ENCODE measurements at regions not wholly inside any gene's neighbourhood (a gene's known extent, or its start where the extent isn't known, plus 50 kb on each side); places are given as distances from the start of the nearest gene placed in this dataset.

- no peak for DNase-seq
These were observed 65.6 kb upstream of the C15orf39 start for GRCh38 chr15:75136118-75136517.

GRCh38 chr15:75136758-75137157, 64.9 kb upstream of the C15orf39 start:
- DNase-seq = no peak

- no peak for DNase-seq
These were observed 63.4 kb upstream of the C15orf39 start for GRCh38 chr15:75138016-75138999.

- DNase-seq = no peak
These were observed 61.4 kb upstream of the C15orf39 start for GRCh38 chr15:75140080-75140879.

DNA sequence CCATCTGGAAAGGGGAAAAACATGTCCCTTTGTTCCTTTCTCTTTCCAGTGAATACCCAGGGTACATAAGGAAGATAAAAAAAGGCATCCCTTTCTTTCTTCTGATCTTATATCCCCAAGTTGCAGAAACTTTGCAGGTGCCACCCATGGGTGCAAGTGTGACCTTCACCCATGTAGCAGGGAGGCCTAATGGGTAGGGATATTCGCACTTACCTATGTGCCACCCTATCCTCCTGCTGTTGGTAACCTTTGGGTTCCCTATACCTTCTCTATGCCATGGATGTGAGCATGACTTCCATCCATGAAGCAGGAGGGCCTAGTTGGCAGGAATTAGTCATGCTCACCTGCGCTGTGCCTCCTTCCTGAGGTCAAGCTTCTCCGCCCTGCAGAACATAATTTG, 59.2 kb upstream of the C15orf39 start:
- no peak for DNase-seq

- DNase-seq = no peak
These were observed 57.8 kb upstream of the C15orf39 start for GRCh38 chr15:75143738-75144334.

DNA sequence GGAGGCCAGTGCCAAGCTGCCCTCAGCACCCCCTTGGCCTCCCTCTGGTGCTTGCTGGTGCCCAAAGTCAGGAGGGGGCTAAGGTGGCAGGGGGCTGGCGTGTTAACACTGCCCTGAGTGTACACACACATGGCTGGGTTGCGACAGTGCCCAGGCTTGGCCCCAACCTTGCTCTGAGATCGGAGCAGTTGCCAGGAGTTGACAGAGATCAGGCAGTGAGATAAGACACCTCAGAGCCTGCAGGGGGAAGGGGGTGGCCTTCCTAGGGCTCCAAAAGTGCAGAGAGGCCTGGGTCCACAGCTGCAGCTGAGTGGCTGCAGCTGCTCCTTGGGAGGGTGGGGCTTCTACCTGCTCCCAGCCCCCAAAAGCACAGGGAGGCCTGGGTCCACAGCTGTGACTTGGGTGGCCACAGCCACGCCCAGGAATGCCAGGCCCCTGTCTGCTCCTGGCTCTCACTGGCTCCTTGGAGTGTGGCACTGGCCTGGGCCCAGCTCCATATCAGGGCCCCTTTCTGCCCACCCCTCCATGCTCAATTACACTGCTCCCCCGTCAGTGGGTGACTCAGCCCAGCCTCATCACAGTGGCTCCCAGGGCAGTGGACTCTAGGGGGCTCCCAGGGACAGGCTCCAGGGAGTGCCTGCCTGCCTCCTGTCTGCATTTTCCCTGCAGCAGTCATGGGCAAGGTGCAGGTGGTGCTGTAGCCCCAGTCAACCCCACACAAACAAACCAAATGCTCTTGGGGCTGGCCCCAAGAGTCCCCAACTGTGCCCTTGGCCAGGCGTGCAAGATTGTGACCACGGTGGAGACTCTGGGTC, 56.4 kb upstream of the C15orf39 start:
- DNase-seq = no peak

- no peak for DNase-seq
These were observed 53.4 kb upstream of the C15orf39 start for GRCh38 chr15:75148280-75148679.

- DNase-seq = peak; percentile 38
These were observed 51.6 kb upstream of the C15orf39 start for GRCh38 chr15:75149867-75150709.

DNA sequence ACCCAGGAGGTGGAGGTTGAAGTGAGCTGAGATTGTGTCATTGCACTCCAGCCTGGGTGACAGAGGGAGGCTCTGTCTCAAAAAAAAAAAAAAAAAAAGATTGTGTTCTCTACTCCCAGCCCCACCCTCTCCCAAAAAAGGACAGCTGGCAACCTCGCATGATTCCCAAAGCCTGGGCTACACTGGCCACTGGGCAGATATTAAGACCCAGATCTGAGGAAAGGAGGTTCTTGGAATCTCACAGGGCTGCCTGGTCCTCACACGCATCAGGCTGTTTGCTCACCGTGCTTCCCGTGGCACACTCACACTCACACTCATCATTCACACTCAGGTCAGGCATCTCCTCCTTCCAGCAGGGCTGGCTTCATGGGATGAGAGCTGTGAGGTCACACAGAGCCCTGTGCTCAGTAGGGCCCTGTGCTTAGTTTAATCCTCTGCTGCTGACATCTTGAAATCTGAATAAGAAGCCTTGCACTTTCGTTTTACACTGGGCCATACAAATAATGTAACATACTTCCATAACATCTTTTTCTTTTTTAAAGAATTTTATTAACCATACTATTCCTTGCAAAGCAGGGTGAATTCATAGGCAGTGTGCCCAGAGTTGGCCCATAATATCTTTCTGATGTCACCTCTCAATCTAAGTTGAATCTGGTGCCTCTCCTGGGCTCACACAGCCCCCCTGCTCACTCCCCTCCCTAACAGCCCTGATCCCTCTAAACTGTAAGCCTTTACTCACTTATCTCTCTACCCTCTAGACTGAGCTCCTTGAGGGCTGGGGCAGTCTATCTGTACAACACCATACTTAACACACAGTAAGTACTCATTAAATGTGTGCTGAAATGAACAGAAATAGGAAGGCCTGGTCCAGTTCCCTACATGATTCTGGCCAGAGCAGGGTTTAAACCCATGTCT, 50.2 kb upstream of the C15orf39 start:
- DNase-seq = no peak

Measured in CD4-positive, alpha-beta T cell treated with Interleukin-15 for 1 hour (primary cell).